Endothelial cell of umbilical vein (primary cell): ENCODE measurements at regions not wholly inside any gene's neighbourhood (a gene's known extent, or its start where the extent isn't known, plus 50 kb on each side); places are given as distances from the start of the nearest gene placed in this dataset.

Experiments
- BruUV-seq: library from RNA; stranded (reverse); fragments of 400-500 nt; replicated peaks from 2 replicates; lab custom pipeline; 2021; lab: Mats Ljungman, UMichigan
- CTCF ChIA-PET: fragments of 300-600, 350-600 bp; sonication (Branson Sonifier 250); formaldehyde crosslinking; loops from one replicate; lab custom pipeline; 2021; ENCODE audit warnings: antibody characterized with exemption, inconsistent platforms; lab: Charles Lee
- POLR2A ChIA-PET: fragments of 300-600, 350-600 bp; sonication (Branson Sonifier 250); formaldehyde crosslinking; loops from one replicate; lab custom pipeline; 2021; ENCODE audit warnings: antibody characterized with exemption, inconsistent platforms; lab: Charles Lee
- DNase-seq: peaks from one replicate; pipeline ENCODE4 v3.0.0-alpha.2; 2011; ENCODE audit warnings: low read depth, low spot score
- FAIRE-seq: peaks from 2 replicates; lab custom pipeline; 2011; peaks lifted over from hg19 to GRCh38; lab: Jason Lieb, UNC
- H2AFZ ChIP-seq: 2 replicates; pipeline ENCODE4 v1.6.0; 2012; ENCODE audit warnings: low read depth, low read length, control low read depth, inconsistent platforms
- H3K27ac ChIP-seq: 2 replicates; pipeline ENCODE4 v1.5.1; 2011; ENCODE audit warnings: low read depth, mild to moderate bottlenecking, control low read depth, low read length, moderate library complexity; ENCODE audit not compliant: insufficient read depth
- H3K27me3 ChIP-seq, 2 experiments: 2 replicates each; pipeline versions ENCODE4 v1.6.0 to v1.6.1; 2011; ENCODE audit warnings: low read length in 2 of 2, mixed read lengths in 1 of 2; ENCODE audit not compliant: control insufficient read depth in 2 of 2, insufficient read depth in 2 of 2
- H3K36me3 ChIP-seq, 2 experiments: 2 replicates in 1 of 2; 3 replicates in 1 of 2; pipeline ENCODE4 v1.5.1; 2011; ENCODE audit warnings: low read length in 2 of 2, mild to moderate bottlenecking in 1 of 2, moderate library complexity in 1 of 2; ENCODE audit not compliant: control insufficient read depth in 2 of 2, insufficient read depth in 2 of 2; ENCODE audit errors: extremely low read depth in 1 of 2
- H3K4me1 ChIP-seq: 3 replicates; pipeline ENCODE4 v1.5.1; 2011; ENCODE audit warnings: mild to moderate bottlenecking, low read length; ENCODE audit not compliant: control insufficient read depth, insufficient read depth; ENCODE audit errors: extremely low read depth
- H3K4me2 ChIP-seq: 2 replicates; pipeline ENCODE4 v1.6.1; 2011; ENCODE audit warnings: low read length, control low read depth, mixed read lengths; ENCODE audit not compliant: insufficient read depth
- H3K4me3 ChIP-seq, 3 experiments: fragments of 200-600 bp in 1 of 3; sonication (generic), shearing (Covaris generic) in 1 of 3; replicated peaks in 1 of 3; 2 replicates each; pipeline ENCODE4 v1.5.1; 2011 to 2016; ENCODE audit warnings: control low read depth in 3 of 3, low read length in 3 of 3, mild to moderate bottlenecking in 2 of 3, inconsistent platforms in 1 of 3, low read depth in 1 of 3, moderate library complexity in 1 of 3; ENCODE audit not compliant: insufficient read depth in 1 of 3
- H3K79me2 ChIP-seq: 2 replicates; pipeline ENCODE4 v1.6.0; 2012; ENCODE audit warnings: low read length, inconsistent platforms; ENCODE audit not compliant: control insufficient read depth, insufficient read depth
- H3K9ac ChIP-seq: replicated peaks from 2 replicates; pipeline ENCODE3; 2011; ENCODE audit warnings: low read length, control low read depth; ENCODE audit not compliant: insufficient read depth; ENCODE audit errors: extremely low read depth
- H3K9me1 ChIP-seq: replicated peaks from 3 replicates; pipeline ENCODE4 v1.6.0; 2011; ENCODE audit warnings: mild to moderate bottlenecking, low read length; ENCODE audit not compliant: control insufficient read depth, insufficient read depth; ENCODE audit errors: extremely low read depth
- H3K9me3 ChIP-seq: replicated peaks from 2 replicates; pipeline ENCODE4 v1.5.1; 2012; ENCODE audit warnings: low read length, inconsistent platforms; ENCODE audit not compliant: control insufficient read depth, insufficient read depth
- H4K20me1 ChIP-seq: replicated peaks from 2 replicates; pipeline ENCODE3; 2011; ENCODE audit warnings: mild to moderate bottlenecking, low read length; ENCODE audit not compliant: control insufficient read depth, insufficient read depth; ENCODE audit errors: extremely low read depth
- CTCF ChIP-seq, 2 donors: IDR thresholded peaks; 1 replicate in 1 of 2; 2 replicates in 1 of 2; pipeline ENCODE4 v1.5.1; 2011; ENCODE audit warnings: low read length in 2 of 2, mild to moderate bottlenecking in 2 of 2, moderate library complexity in 2 of 2, control low read depth in 1 of 2, inconsistent platforms in 1 of 2, low read depth in 1 of 2; ENCODE audit not compliant: insufficient read depth in 1 of 2; ENCODE audit errors: extremely low read depth in 1 of 2
- EZH2 ChIP-seq: IDR thresholded peaks from 2 replicates; pipeline ENCODE4 v1.6.1; 2012; ENCODE audit warnings: borderline replicate concordance, low read depth, mild to moderate bottlenecking, moderate library complexity, low read length, inconsistent platforms; ENCODE audit not compliant: severe bottlenecking
- FOS ChIP-seq: IDR thresholded peaks from 2 replicates; pipeline ENCODE4 v1.6.1; 2011; ENCODE audit warnings: mild to moderate bottlenecking, low read length, moderate library complexity, borderline replicate concordance; ENCODE audit not compliant: insufficient read depth
- GATA2 ChIP-seq: IDR thresholded peaks from 2 replicates; pipeline ENCODE4 v1.7.0; 2011; ENCODE audit warnings: low read depth, mild to moderate bottlenecking, moderate library complexity, mixed read lengths, low read length; ENCODE audit not compliant: insufficient read length, insufficient read depth
- JUN ChIP-seq: IDR thresholded peaks from 2 replicates; pipeline ENCODE4 v1.6.1; 2011; ENCODE audit warnings: borderline replicate concordance, low read depth; ENCODE audit not compliant: insufficient read length, insufficient read depth
- MAX ChIP-seq: IDR thresholded peaks from 2 replicates; pipeline ENCODE4 v1.6.1; 2011; ENCODE audit not compliant: insufficient read depth, insufficient read length
- MYC ChIP-seq: IDR thresholded peaks from one replicate; pipeline ENCODE4 v1.6.1; 2011; ENCODE audit warnings: mild to moderate bottlenecking, low read depth, low read length
- POLR2A ChIP-seq: IDR thresholded peaks from 2 replicates; pipeline ENCODE4 v1.6.1; 2012; ENCODE audit warnings: low read depth, mild to moderate bottlenecking, control low read depth, low read length
- POLR2AphosphoS5 ChIP-seq: IDR thresholded peaks from 2 replicates; pipeline ENCODE4 v1.6.1; 2012; ENCODE audit warnings: low read depth, mild to moderate bottlenecking, control low read depth, low read length, moderate library complexity; ENCODE audit not compliant: insufficient read depth
- dilution Hi-C: fragments of 300-500 bp; cut with MboI; formaldehyde crosslinking; loops from one replicate; pipeline ENCODE4 v1.15.0; 2019; ENCODE audit warnings: low sequenced_read_pairs; ENCODE audit not compliant: extremely low pct_ligation_motif_present
- intact Hi-C: fragments of 100-400 bp; cut with micrococcal nuclease; formaldehyde crosslinking; loops from one replicate; pipeline ENCODE4 v1.10.0; 2022

GRCh38 chr11:109073032-109073822 lies 348.8 kb upstream of the C11orf87 start:
- Histone ChIP-seq H3K27ac (no peak overlapping the region), H3K4me3 (no peak overlapping the region), H3K36me3 (no peaks in the 10 kb centered on the region), H3K4me2 (no peak overlapping the region), H3K9me3 (no peaks in the 10 kb centered on the region), H3K79me2 (no peaks in the 10 kb centered on the region), H2AFZ (no peak overlapping the region), H3K4me1 (no peaks in the 10 kb centered on the region), H3K27me3 (peaks cover 4 to 8% of the 10 kb centered on the region in 2 experiments), H3K9me1 (no peaks in the 10 kb centered on the region), H3K9ac (no peak overlapping the region), H4K20me1 (no peaks in the 10 kb centered on the region)
- TF ChIP-seq POLR2A = no peak
- TF ChIP-seq MAX = no peak
- TF ChIP-seq MYC = no peak
- TF ChIP-seq GATA2 = no peak
- no peak for TF ChIP-seq CTCF (IDR thresholded peaks at IDR 0.05; ENCODE audit: extremely low read depth in 1 of 2, insufficient read depth in 1 of 2, low read depth in 1 of 2, low read length in 2 of 2)
- TF ChIP-seq POLR2AphosphoS5 = no peak
- TF ChIP-seq FOS = no peak
- TF ChIP-seq JUN = no peak
- TF ChIP-seq EZH2 = no peak
- dilution Hi-C loops = no loop called here
- no TSS peak for BruUV-seq
- ChIA-PET CTCF (no interaction called here), POLR2A (no interaction called here)
- FAIRE-seq (no peak), DNase-seq (no peak)
- intact Hi-C loops = no loop called here
